ENCODE measurements at regions not wholly inside any gene's neighbourhood (a gene's known extent, or its start where the extent isn't known, plus 50 kb on each side); places are given as distances from the start of the nearest gene placed in this dataset.

DNA sequence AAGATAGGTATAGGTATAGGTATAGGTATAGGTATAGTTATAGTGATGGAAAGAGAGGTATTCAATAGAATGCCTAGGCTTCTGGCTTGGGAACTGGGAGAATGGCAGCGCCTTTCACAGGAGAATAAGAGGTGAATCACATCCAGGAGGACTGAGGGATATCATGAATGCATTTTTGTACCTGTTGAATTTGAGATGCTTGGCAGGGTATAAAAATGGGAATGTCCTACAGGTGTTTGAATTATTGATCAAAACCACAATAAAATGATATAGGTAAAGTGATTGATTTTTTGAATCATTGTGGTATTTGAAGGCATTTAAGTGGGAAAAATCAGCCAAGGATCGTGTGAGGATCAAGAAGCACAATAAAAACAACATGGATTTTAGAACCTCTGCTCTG, 119.2 kb upstream of the ARG1 start:
- TF ChIP-seq CTCF (IDR thresholded peaks at IDR 0.05) (no peak), RCOR1 (IDR thresholded peaks at IDR 0.05; ENCODE audit: low read depth, low read length) (no peak), EP300 (IDR thresholded peaks at IDR 0.05) (no peak), SREBF2 (IDR thresholded peaks at IDR 0.05) (no peak), NPAS2 (CRISPR knock-in tag; IDR thresholded peaks at IDR 0.05; ENCODE audit: borderline replicate concordance) (no peak), MAX (IDR thresholded peaks at IDR 0.05) (no peak)
- TF ChIP-seq, protein P1, sequence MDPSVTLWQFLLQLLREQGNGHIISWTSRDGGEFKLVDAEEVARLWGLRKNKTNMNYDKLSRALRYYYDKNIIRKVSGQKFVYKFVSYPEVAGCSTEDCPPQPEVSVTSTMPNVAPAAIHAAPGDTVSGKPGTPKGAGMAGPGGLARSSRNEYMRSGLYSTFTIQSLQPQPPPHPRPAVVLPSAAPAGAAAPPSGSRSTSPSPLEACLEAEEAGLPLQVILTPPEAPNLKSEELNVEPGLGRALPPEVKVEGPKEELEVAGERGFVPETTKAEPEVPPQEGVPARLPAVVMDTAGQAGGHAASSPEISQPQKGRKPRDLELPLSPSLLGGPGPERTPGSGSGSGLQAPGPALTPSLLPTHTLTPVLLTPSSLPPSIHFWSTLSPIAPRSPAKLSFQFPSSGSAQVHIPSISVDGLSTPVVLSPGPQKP (IDR thresholded peaks at IDR 0.05; ENCODE audit: low read depth, low read length): no peak

All from A549 (cell line).